ENCODE measurements at regions not wholly inside any gene's neighbourhood (a gene's known extent, or its start where the extent isn't known, plus 50 kb on each side); places are given as distances from the start of the nearest gene placed in this dataset.

DNA sequence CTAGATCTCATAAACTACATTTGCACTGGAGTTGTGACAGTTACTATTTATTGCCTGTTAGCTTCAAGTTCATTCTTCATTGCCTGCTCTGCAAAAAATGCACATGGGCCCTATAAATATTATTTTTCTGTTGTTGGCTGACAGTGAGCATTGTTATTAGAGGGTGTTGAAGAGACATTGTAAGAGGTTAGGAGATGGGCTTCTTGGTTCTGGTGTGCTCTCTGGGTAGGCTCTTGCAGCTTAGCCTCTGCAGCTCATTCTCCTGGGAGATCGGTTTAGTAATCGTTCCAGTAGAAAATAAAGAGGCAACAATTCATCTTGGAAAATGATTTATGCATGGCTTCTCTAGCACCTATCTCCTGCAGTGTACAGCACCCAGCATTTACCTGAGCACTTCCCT, 113.8 kb upstream of the SCN7A start:
- TF ChIP-seq, protein P1, sequence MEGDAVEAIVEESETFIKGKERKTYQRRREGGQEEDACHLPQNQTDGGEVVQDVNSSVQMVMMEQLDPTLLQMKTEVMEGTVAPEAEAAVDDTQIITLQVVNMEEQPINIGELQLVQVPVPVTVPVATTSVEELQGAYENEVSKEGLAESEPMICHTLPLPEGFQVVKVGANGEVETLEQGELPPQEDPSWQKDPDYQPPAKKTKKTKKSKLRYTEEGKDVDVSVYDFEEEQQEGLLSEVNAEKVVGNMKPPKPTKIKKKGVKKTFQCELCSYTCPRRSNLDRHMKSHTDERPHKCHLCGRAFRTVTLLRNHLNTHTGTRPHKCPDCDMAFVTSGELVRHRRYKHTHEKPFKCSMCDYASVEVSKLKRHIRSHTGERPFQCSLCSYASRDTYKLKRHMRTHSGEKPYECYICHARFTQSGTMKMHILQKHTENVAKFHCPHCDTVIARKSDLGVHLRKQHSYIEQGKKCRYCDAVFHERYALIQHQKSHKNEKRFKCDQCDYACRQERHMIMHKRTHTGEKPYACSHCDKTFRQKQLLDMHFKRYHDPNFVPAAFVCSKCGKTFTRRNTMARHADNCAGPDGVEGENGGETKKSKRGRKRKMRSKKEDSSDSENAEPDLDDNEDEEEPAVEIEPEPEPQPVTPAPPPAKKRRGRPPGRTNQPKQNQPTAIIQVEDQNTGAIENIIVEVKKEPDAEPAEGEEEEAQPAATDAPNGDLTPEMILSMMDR (IDR thresholded peaks at IDR 0.05; ENCODE audit: insufficient read depth, low read depth, low read length, missing control alignments), result no peak
- no peak overlapping the region for H3K4me3 ChIP-seq (ENCODE audit: low read length)

DNA sequence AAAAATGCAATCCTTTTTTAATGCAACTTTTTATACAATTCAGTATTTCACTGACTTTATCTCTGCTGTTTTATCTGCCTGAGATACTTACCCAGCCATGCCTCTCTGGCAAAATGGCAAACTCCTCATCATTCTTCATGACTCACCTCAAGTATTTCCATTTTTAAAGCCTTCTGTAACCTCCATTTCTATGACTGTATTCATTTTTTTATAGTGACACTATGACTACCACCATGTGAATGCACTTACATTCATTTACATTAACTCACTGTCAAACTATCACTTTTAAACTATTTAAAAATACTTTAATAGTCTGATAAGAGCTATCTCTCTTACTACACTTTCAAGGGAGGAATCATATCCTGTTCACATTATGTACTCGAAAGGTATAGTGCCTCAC, 99.4 kb upstream of the SCN7A start:
- H3K4me3 ChIP-seq (ENCODE audit: low read length), result no peak overlapping the region
- peak; percentile 62 for DNase-seq (ENCODE audit: low read depth)
- TF ChIP-seq, protein P1 (IDR thresholded peaks at IDR 0.05; ENCODE audit: insufficient read depth, low read depth, low read length, missing control alignments), result no peak

More for the DNA sequence above, 113.8 kb upstream of the SCN7A start:
- no peak for DNase-seq (ENCODE audit: low read depth)

DNA sequence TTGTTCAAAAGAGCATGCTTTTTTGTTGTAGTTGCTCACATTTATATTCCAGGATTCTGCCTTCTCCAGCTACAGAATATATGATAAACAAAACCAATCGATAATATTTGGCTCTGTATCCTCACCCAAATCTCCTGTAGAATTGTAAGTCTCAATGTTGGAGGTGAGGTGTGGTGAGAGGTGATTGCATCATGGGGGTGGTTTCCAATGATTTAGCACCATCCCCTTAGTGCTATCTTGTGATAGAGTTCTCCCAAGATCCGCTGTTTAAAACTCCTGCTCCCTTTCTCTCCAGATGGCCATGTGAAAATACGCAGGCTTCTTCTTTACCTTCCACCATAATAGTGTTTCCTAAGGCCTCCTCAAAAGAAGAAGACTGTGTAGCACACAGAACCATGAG, 98.7 kb upstream of the SCN7A start:
- DNase-seq (ENCODE audit: low read depth), result no peak

GRCh38 chr2:166591226-166591625, 97.2 kb upstream of the SCN7A start:
- no peak overlapping the region for H3K4me3 ChIP-seq (ENCODE audit: low read length)
- no peak for DNase-seq (ENCODE audit: low read depth)
- TF ChIP-seq, protein P1 (IDR thresholded peaks at IDR 0.05; ENCODE audit: insufficient read depth, low read depth, low read length, missing control alignments), result no peak

More for the DNA sequence above, 98.7 kb upstream of the SCN7A start:
- H3K4me3 ChIP-seq (ENCODE audit: low read length), result no peak overlapping the region
- TF ChIP-seq, protein P1 (IDR thresholded peaks at IDR 0.05; ENCODE audit: insufficient read depth, low read depth, low read length, missing control alignments), result no peak

DNA sequence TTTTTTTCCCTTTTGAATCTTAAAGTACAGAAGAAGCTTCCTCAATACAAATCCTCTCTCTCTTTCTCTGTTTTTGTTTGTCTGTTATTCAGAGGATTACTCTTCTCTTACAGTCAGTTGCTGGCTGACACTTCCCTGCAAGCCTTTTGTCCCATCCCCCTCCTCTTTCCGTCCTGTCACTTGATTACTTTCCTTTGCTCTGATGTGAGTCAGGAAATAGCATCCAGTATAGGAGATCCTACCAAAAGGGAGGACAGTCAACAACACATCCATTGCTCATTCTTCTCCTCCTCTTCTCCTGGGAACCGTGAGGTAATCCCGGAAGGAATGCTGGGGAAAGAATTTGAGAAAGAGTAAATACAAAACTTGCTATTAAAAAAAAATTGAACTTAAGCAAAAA, 79.3 kb upstream of the SCN7A start:
- H3K4me3 ChIP-seq (ENCODE audit: low read length), result no peak overlapping the region
- peak; percentile 37 for DNase-seq (ENCODE audit: low read depth)
- TF ChIP-seq, protein P1 (IDR thresholded peaks at IDR 0.05; ENCODE audit: insufficient read depth, low read depth, low read length, missing control alignments), result no peak

DNA sequence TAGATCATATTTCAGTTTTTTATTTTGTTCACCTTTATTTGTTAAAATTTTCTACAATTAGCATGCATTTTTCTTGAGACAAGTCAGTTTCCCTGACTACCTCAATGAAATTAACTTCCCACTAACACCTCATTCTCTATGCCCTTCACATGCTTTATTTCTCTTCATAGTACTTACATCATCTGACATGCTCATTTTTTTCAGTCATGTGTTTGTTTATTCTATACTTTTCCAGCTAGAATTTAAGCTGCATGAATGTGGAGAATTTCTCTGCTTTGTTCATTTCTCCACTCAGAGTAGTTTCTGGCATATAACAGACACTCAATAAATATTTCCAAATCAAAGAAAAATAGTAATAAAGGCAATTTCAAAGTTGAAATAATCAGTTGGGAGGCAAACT, 78.9 kb upstream of the SCN7A start:
- DNase-seq (ENCODE audit: low read depth), result no peak
- TF ChIP-seq, protein P1 (IDR thresholded peaks at IDR 0.05; ENCODE audit: insufficient read depth, low read depth, low read length, missing control alignments), result no peak
- no peak overlapping the region for H3K4me3 ChIP-seq (ENCODE audit: low read length)

- no peak for DNase-seq (ENCODE audit: low read depth)
- no peak overlapping the region for H3K4me3 ChIP-seq (ENCODE audit: low read length)
- TF ChIP-seq, protein P1 (IDR thresholded peaks at IDR 0.05; ENCODE audit: insufficient read depth, low read depth, low read length, missing control alignments), result no peak
These were observed 74.4 kb upstream of the SCN7A start for GRCh38 chr2:166568409-166568808.
